Muscle layer of colon (tissue), 2 donors: ENCODE measurements at regions not wholly inside any gene's neighbourhood (a gene's known extent, or its start where the extent isn't known, plus 50 kb on each side); places are given as distances from the start of the nearest gene placed in this dataset.

Experiments used
- H3K27ac ChIP-seq: one replicate; pipeline ENCODE4 v1.7.0; 2013; ENCODE audit warnings: low read depth, mild to moderate bottlenecking, low read length, moderate library complexity
- H3K27me3 ChIP-seq, 2 donors: one replicate each; pipeline ENCODE4 v1.7.0; 2013; ENCODE audit warnings: low read length in 2 of 2, mild to moderate bottlenecking in 2 of 2; ENCODE audit not compliant: insufficient read depth in 2 of 2, control insufficient read depth in 1 of 2
- H3K36me3 ChIP-seq: one replicate; pipeline ENCODE4 v1.7.0; 2013; ENCODE audit warnings: mild to moderate bottlenecking, low read length; ENCODE audit not compliant: insufficient read depth
- H3K4me1 ChIP-seq: one replicate; pipeline ENCODE4 v1.7.0; 2013; ENCODE audit warnings: mild to moderate bottlenecking, low read length; ENCODE audit not compliant: insufficient read depth
- H3K4me3 ChIP-seq, 2 donors: one replicate each; pipeline ENCODE4 v1.7.0; 2013; ENCODE audit warnings: low read length in 2 of 2, low read depth in 1 of 2, mild to moderate bottlenecking in 1 of 2, moderate library complexity in 1 of 2
- H3K9ac ChIP-seq: one replicate; pipeline ENCODE4 v1.7.0; 2013; ENCODE audit warnings: low read length
- H3K9me3 ChIP-seq: one replicate; pipeline ENCODE4 v1.7.0; 2013; ENCODE audit warnings: mild to moderate bottlenecking, low read length
- donor health status: abdominal sarcoma.
- donor health status: Adenocarcinoma of cecum.

DNA sequence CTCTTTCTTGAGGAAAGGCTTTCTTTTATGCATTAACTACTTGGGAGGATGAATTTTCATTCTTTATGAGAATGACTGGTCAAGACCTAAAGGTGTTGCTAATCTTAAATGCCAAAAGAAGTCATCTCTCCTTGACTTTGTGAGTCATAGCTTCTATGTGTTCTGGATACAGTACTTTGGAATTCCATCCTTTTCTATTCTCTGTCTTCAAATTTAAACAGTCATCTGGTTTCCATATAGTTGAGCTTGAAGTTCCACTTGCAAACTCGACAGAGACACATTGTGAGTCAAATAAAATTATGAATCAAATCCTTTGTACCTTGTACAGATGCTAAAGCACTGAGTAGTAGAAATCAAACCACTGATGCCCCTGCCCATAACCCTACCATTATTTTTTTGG lies 271.9 kb upstream of the PMFBP1 start:
- H3K4me1 ChIP-seq, result no peaks in the 10 kb centered on the region
- no peaks in the 10 kb centered on the region for H3K36me3 ChIP-seq
- no peak overlapping the region for H3K27ac ChIP-seq
- H3K4me3 ChIP-seq, result no peak overlapping the region
- H3K9me3 ChIP-seq, result no peaks in the 10 kb centered on the region
- H3K27me3 ChIP-seq, result no peaks in the 10 kb centered on the region
- H3K9ac ChIP-seq, result no peak overlapping the region

DNA sequence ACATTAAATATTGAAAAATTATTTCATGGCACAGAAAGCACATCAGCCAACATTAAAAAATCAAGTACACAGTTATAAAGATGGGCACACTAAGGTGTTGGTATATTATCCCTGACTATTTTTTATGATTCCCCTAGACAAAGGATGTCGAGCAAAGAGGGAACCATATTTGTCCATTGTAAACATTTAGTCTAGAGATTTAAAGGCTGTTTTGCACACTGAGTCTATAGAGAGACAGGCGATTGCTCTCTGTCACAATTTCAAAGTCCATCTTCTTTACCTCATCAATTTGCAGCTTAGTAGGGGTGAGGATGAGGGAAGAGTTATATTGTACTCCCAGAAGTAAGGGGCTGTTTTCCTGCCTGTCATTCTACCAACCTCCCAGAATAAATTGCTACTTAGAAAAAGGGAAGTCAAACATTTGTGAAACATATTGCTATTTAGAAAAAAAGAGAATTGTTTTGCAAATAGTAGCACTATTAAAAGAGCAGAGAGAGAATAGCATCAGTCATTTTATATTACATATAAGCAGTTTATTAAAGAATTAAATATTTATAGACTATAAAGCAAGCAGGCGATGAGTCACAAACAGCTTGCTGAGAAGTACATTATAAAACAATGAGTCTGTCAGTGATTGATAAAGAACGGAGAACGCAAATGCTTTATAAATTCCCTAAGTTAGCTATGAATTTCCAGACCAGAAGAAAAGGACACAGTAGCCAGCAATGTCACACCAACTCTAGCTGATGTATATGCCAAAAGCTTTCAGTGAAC lies 270.6 kb upstream of the PMFBP1 start:
- no peaks in the 10 kb centered on the region for H3K4me1 ChIP-seq
- H3K9ac ChIP-seq, result no peak overlapping the region
- H3K9me3 ChIP-seq, result no peaks in the 10 kb centered on the region
- no peaks in the 10 kb centered on the region for H3K27me3 ChIP-seq
- H3K27ac ChIP-seq, result no peak overlapping the region
- H3K36me3 ChIP-seq, result no peaks in the 10 kb centered on the region
- H3K4me3 ChIP-seq, result no peak overlapping the region

DNA sequence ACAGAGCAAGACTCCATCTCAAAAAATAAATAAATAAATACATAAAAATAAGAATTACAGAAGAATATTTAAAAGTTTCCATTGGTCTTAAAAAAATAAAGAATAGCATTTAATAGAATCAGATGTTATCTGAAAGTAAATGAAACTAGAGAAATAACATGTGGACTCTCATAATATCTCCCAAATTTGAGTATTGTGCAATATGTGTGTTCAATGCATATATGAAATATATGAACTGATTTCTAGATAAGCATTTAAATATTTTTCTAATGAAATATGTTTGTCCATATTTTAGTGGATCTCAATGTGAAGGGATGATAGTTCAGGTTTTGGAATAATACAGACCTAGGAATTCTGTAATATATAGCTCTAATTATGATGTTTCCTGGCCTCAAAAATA lies 265.9 kb upstream of the PMFBP1 start:
- Histone ChIP-seq H3K36me3 (no peaks in the 10 kb centered on the region), H3K27ac (no peak overlapping the region), H3K9ac (no peak overlapping the region), H3K27me3 (no peaks in the 10 kb centered on the region), H3K9me3 (no peaks in the 10 kb centered on the region), H3K4me1 (no peaks in the 10 kb centered on the region), H3K4me3 (no peak overlapping the region)

DNA sequence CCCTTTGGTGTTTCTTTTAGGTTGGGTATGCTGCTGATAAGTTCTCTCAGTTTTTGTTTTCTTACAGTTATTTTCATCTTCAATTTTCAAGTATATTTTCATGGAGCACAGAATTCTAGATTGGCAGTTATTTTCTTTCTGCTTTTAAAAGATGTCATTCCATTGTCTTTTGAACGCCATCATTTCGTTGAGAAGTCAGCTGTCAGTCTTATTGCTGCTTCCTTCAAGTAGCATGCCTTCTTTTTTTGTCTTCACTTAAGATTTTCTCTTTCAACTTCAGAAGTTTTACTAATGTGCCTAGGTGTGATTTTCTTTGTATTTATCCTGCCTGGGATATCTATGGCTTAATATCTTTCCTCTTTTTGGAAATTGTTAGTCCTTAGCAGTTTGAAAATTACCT lies 262.2 kb upstream of the PMFBP1 start:
- no peak overlapping the region for H3K9ac ChIP-seq
- H3K4me1 ChIP-seq, result no peaks in the 10 kb centered on the region
- H3K27me3 ChIP-seq, result no peaks in the 10 kb centered on the region
- no peaks in the 10 kb centered on the region for H3K36me3 ChIP-seq
- H3K4me3 ChIP-seq, result no peak overlapping the region
- no peak overlapping the region for H3K27ac ChIP-seq
- no peaks in the 10 kb centered on the region for H3K9me3 ChIP-seq

DNA sequence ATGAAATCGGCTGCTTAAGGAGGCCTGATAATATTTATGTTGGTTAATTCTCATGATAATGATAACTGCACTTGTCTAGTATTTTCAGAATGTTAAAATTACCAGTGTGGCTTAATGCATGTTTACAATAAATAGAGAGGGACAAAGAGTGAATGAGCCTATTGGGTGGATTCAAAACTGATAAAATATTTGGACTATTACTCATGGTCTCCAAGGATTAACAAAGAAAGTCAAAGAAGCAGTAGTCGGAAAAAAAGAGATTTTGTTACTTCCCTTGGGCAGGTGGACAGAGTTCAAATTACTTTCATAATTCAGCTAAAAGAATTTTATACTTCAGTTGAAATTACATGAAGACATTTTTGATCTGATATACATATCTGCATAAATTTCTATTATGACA lies 258.2 kb upstream of the PMFBP1 start:
- H3K4me1 ChIP-seq, result no peaks in the 10 kb centered on the region
- H3K27ac ChIP-seq, result no peak overlapping the region
- no peak overlapping the region for H3K9ac ChIP-seq
- no peaks in the 10 kb centered on the region for H3K27me3 ChIP-seq
- H3K4me3 ChIP-seq, result no peak overlapping the region
- H3K9me3 ChIP-seq, result no peaks in the 10 kb centered on the region
- no peaks in the 10 kb centered on the region for H3K36me3 ChIP-seq

DNA sequence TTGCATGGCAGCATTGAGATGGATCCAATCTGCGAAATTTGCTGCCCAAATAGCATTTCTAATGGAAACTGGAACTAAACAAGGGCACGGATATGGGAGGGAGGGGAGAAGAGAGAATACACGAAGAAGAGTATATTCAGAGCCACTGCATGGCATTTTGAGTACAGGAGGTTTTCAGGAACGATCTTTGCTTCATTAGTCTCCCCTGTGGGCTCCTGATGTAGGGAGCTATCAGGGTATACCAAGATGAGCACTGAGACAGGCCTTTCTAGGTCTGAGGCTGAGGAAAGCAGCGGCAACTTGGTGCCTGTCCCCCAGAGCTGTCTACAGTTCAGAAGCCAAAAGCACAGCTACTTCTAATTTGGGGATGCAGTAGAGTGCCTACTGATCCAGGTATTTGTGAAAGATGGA lies 257.7 kb upstream of the PMFBP1 start:
- no peaks in the 10 kb centered on the region for H3K4me1 ChIP-seq
- H3K9ac ChIP-seq, result no peak overlapping the region
- H3K27ac ChIP-seq, result no peak overlapping the region
- no peaks in the 10 kb centered on the region for H3K9me3 ChIP-seq
- no peaks in the 10 kb centered on the region for H3K27me3 ChIP-seq
- no peaks in the 10 kb centered on the region for H3K36me3 ChIP-seq
- H3K4me3 ChIP-seq, result no peak overlapping the region

DNA sequence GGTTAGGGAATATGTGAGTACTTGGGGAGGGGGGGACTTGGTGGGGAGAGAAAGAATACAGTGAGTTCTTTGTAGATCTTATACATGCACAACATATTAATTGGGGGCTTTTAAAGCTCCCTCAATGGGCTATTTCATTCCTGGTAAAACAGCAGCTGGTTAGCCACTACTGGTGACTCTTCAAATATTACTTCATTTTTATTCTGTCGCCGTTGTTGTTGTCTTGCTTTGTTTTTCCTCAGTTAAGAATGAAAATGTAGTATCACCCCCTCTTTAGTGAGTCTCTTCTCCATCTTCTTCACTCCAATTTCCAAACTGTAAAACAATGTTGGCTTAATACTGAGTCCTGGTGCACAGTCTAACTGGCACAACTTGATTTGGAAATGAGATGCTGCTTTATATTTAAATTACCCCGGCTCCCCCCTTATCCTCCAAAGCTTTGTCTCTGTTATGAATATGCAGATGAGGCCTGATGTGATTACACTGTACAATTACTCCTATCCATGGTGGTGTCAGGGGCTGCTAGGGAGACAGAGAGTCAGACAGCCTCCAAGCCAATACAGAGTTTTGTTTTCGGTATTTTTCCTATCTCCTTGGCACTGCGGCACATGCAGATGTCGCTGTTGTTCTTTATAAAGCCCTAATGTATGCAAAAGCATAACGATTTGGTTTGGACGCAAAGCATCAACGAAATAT lies 256.9 kb upstream of the PMFBP1 start:
- Histone ChIP-seq H3K36me3 (no peaks in the 10 kb centered on the region), H3K4me1 (no peaks in the 10 kb centered on the region), H3K4me3 (no peak overlapping the region), H3K9ac (no peak overlapping the region), H3K27ac (no peak overlapping the region), H3K27me3 (no peaks in the 10 kb centered on the region), H3K9me3 (no peaks in the 10 kb centered on the region)

DNA sequence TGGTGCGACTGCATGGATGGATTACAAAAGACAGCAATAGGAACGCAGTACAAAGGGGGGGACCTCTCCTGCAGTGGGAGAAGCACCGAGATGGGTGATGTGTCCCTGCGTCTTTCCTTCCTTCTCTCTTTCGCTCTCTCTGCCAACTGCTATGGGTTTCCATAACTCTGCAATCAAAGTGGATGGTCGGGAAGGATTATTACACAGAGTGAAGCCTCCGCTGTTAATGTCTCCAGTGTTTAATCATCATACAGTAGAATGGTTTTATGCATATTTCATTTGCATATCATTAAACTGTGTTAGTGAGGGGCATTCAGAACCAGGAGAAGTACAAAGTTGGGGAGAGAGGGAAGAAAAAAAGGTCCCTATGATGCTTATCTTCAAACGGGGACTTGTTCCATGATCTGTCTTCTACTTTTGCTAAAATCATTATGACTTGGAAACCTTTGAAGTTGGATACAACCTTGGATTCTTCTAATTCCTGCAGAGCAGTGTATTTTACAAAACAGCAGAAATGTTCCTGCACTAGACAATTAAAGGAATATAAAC lies 255.9 kb upstream of the PMFBP1 start:
- no peaks in the 10 kb centered on the region for H3K9me3 ChIP-seq
- H3K4me1 ChIP-seq, result no peaks in the 10 kb centered on the region
- H3K36me3 ChIP-seq, result no peaks in the 10 kb centered on the region
- H3K27me3 ChIP-seq, result no peaks in the 10 kb centered on the region
- H3K4me3 ChIP-seq, result no peak overlapping the region
- H3K9ac ChIP-seq, result no peak overlapping the region
- H3K27ac ChIP-seq, result no peak overlapping the region

DNA sequence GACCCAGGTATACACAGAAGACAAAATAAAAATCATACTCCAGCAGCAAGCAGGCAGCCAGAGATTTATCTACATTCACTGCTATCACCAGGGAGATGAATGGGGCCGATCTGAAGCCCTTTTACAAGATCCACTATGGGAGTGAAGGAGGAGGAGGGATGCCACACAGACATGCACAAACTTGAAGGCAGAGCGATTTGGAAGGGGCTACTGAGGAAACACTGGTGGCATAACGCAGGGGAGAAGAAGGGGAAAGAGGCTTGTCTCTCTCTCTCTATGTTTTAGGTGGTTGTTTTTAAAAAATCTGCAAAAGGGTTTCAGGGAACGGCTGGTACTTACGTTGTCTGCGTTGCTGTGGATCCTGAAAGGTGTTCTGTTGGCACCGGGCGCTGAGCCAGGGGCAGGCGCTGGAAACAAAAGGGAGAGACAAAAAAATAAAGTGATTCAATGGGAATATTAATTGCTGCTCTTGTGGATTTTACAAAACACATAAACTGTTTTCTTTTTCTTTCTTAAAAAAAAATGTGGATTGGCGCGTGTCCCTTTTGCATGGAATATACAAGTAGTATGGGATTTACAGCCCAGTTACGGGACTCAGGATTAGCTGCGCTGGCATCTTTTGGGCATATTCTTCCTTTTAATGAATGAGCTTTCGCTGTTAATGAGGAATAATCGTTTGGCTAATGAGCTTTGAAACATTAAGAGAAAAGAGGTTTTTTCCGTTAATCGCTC lies 255.3 kb upstream of the PMFBP1 start:
- no peak overlapping the region for H3K9ac ChIP-seq
- H3K27me3 ChIP-seq, result no peaks in the 10 kb centered on the region
- no peak overlapping the region for H3K27ac ChIP-seq
- H3K4me1 ChIP-seq, result no peaks in the 10 kb centered on the region
- H3K9me3 ChIP-seq, result no peaks in the 10 kb centered on the region
- no peaks in the 10 kb centered on the region for H3K36me3 ChIP-seq
- H3K4me3 ChIP-seq, result no peak overlapping the region

DNA sequence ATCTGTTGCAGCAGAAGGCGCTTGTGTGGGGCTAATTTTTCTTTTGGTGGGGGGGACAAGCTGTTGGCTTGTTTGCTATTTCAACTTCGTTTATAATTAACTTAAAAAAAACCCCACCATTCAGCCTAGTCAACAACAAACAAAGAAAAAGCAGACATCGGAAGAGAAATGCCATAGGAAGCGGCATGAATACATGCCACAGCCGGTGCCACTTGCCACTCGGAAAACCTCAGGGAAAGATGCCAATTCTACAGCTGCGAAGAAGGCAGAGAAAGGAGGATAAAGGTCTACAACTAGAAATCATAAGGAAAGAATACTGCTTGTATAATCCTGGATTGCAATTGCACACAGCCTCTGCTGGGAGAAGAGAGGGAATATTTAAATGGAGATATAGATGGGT lies 254.4 kb upstream of the PMFBP1 start:
- Histone ChIP-seq H3K9me3 (no peaks in the 10 kb centered on the region), H3K4me3 (no peak overlapping the region), H3K4me1 (no peaks in the 10 kb centered on the region), H3K36me3 (no peaks in the 10 kb centered on the region), H3K27ac (no peak overlapping the region), H3K27me3 (no peaks in the 10 kb centered on the region), H3K9ac (no peak overlapping the region)

DNA sequence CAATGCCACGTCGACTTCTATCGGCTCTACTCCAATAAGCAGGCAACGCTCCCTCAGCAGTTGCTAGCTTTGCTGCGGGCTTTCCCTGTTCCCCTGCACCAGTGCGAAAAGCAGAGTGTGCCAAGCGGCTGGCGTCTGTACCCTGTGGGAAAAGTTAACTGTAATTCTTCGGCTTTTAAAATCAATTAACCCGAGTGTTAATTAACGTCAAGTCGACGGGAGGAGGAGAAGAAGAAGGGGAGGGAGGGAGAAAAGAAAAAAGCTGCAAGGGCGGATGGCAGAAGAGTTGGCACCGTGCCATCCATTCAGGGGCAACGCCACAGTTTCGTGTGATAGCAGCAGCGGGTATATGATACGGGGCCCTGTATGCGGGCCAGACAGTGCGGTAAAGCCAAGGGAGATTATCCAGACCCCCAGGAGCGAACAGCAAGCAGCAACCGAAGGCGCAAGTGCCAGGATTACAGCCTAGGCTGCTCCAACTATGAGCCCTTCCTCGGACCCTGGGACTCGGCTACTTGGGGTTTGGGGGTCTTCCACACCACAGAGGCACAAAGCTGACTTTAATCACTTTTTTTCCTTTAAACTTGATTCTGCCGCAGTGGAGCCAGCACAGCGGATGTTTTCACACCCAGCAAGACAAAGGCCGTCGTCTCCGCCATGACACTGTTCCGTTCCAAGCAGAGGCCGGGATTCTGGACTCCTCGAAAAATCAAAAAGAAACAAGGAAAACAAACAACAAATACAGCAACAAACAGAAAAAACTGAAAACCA lies 253.8 kb upstream of the PMFBP1 start:
- Histone ChIP-seq H3K36me3 (no peaks in the 10 kb centered on the region), H3K9ac (no peak overlapping the region), H3K27ac (no peak overlapping the region), H3K4me1 (no peaks in the 10 kb centered on the region), H3K27me3 (no peaks in the 10 kb centered on the region), H3K4me3 (no peak overlapping the region), H3K9me3 (no peaks in the 10 kb centered on the region)
